NCI-H1930 (cell line): ENCODE measurements at regions not wholly inside any gene's neighbourhood (a gene's known extent, or its start where the extent isn't known, plus 50 kb on each side); places are given as distances from the start of the nearest gene placed in this dataset.
"Not testable (repeated sequence)": the region's sequence is repeated elsewhere in the genome, so short reads cannot be mapped to it uniquely, and the experiment has no call there.

Source experiments
- DNase-seq, 2 experiments: peaks; one replicate each; lab custom pipeline; 2025; lab: John Stamatoyannopoulos, UW

DNA sequence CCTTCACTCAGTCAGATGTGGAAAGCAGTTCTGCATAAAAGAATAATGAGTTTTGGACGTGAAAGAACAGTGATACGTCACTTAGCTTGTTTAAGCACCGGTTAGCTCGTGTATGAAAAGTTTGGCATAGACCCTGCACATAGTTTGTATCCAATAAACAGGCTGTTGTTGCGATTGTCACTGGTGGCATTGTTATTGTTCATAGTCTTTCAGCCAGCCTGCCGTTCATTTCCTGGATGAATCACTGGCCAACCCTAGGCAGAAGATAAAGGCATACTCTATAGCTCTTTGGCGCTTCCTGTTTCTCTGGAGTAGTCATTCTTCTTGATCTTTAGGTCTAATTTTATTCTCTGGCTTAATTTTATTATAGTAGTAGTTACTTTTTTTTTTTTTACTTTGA, 57.8 kb upstream of the ANKRD30A start:
- DNase-seq: no peak

DNA sequence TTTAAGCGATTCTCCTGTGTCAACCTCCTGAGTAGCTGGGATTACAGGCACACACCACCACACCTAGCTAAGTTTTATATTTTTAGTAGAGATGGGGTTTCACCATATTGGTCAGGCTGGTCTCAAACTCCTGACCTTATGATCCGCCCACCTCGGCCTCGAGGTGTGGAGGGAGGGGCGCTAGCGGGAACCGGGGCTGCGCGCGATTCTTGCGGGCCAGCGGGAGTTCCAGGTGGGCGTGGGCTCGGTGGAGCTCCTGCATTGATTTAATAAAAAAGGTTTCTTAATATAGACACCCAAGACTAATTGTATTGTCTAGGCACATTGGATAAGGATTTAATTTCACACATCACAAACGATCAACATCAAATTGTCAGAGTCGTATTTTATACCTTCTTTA, 63.1 kb upstream of the ANKRD30A start:
- DNase-seq: not testable (repeated sequence)

DNA sequence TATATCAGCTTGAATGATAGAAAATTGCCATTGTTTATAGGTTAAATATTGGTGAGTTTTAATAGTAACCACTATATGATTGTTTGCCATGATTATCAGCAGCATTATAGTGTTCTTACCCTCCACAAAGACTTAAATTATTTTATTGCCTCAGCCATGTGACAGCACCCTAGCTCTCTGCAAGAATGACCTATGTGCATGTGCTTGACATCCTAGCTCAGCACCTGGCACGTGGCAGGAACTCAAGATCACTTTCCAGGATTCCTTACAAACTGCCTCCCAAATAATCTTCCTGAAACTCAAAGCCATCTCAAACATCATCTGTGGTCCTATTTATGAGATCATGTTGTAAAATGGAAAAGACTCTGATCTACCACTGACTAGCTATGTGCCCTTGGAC, 68.1 kb upstream of the ANKRD30A start:
- DNase-seq: no peak

DNA sequence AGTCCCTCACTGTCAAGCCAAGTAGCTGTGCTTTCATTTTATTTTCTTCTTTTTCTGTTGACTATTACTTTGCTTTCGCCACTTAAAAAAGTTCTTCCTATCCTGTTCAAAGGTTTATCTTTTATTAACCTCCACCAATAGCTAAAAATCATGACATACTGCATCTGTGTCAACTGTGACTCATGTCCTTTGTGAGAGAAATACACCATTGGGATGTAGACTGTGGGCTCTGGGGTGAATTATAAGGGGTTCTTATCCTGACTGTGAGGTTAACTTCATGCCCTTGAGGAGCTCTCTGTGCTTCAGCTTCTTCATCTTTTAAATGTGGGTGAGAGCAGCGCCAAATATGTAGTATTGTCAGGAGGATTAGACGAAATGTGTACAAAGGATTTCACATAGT, 71.9 kb upstream of the ANKRD30A start:
- DNase-seq: no peak

DNA sequence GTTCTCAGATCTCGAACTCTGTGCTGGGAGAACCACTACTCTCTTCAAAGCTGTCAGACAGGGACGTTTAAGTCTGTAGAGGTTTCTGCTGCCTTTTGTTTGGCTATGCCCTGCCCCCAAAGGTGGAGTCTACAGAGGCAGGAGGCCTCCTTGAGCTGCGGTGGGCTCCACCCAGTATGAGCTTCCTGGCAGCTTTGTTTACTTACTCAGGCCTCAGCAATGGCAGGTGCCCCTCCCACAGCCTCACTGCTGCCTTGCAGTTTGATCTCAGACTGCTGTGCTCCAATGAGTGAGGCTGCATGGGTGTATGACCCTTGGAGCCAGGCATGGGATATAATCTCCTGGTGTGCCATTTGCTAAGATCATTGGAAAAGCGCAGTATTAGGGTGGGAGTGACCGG, 75.4 kb upstream of the ANKRD30A start:
- not testable (repeated sequence) for DNase-seq

DNA sequence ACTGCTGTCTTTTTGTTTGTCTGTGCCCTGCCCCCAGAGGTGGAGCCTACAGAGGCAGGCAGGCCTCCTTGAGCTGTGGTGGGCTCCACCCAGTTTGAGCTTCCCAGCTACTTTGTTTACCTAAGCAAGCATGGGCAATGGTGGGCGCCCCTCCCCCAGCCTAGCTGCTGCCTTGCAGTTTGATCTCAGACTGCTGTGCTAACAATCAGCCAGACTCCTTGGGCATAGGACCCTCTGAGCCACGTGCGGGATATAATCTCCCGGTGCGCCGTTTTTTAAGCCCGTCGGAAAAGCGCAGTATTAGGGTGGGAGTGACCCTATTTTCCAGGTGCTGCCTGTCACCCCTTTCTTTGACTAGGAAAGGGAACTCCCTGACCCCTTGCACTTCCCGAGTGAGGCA, 81.1 kb upstream of the ANKRD30A start:
- not testable (repeated sequence) for DNase-seq

DNA sequence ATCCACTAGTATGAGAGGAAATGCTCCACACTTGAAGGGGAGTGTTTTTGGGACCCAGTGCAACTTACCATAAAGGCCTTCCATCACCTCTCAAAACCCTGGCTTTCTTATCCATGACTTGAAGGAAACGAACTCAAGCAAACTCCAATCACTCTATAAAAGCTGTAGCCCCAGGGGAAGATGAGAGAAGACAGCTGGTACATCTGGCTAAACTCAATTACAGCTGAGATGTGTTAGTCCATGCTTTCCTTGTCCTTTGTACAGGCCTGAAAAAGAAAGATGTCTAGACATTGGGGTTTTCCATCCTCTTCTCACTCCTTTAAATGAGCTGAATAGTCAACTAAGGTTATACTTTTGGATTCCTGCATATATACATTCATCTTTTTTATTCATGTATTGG, 89.5 kb upstream of the ANKRD30A start:
- no peak for DNase-seq

DNA sequence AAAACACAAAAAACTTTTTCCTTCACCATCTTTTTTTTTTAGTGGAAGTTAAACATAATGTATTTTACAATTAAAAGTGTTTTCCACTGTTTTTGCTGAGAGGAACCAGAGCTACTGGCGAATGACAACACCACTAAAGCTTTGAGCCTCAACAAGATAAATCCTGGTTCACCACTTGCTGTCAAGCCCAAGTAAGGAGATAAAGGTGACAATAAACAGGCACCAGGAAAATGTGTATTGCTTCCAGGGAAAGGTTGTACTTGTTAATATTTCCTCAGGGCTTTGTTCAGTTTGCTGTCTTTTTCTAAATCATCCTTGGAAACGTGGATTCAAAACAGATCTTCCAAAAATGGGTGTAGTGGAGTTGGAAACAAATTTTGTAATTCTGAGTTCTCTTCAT, 109.9 kb upstream of the ANKRD30A start:
- DNase-seq: no peak

DNA sequence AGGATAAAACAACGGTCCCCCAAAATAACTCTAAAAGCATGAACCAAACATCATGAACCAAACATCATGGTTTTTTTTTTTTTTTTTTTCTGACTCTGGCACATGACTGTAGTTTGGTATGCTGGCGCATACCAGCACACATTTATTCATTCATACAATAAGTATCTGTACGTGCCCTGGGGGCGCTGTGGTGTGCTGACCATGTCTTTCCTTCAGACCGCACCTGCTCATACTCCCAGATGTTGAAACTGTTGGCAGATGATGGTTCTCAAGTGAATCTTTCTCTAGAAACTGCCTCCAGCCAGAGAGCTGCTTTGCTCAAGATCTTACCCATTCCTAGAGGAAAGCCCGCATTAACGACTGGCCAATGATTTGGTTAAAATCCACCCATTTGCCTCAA, 114.7 kb upstream of the ANKRD30A start:
- DNase-seq: no peak

DNA sequence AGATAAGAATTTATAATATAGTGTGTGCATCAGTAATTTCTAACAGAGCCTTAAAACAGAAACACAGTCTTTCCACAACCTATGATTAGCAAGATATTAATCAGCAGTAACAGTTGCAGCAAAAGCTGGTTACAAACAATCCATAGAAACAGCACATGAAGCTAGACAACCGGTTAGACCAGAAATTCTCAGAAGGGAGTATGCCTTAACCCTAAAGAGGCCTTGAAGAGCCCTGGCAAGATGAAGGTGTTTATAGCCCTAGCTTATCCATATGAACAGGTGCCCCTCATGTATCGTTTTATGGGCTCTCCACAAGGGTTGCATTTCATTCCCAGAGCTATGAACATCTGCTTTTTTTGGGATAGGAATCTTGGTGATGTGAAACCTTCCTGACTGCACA, 117.1 kb upstream of the ANKRD30A start:
- not testable (repeated sequence) for DNase-seq

DNA sequence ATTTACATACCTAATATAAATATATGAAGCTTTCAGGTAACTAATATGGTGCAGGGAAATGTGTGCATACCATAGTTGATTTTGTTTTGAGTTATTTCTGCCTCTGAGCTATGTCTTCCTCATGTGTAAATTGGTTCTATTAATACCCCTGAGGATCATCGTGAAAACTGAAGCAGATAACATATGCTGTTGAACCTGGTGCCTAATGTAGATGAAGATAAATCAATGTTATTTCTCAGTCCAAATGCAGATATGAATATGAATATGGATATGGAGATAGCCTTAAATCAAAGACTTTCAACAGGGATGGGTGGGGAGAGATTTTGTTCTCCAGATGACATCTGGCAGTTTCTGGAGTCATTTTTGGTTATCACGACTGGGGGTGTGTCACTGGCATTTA, 122.3 kb upstream of the ANKRD30A start:
- no peak for DNase-seq

DNA sequence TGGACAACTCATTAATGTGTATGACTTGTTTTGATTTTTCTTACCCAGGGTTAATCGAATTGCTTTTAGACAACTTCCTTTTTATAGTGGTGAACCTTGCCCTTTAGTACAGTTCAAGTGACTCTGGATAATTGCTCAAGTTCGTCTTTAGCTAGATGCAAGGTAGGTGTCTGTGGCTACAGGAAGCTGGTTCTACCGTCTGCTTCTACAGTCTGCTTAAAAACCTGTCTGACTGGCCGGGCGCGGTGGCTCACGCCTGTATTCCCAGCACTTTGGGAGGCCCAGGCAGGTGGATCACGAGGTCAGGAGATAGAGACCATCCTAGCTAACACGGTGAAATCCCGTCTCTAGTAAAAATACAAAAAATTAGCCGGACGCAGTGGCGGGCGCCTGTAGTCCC, 129.6 kb upstream of the ANKRD30A start:
- DNase-seq: not testable (repeated sequence)

DNA sequence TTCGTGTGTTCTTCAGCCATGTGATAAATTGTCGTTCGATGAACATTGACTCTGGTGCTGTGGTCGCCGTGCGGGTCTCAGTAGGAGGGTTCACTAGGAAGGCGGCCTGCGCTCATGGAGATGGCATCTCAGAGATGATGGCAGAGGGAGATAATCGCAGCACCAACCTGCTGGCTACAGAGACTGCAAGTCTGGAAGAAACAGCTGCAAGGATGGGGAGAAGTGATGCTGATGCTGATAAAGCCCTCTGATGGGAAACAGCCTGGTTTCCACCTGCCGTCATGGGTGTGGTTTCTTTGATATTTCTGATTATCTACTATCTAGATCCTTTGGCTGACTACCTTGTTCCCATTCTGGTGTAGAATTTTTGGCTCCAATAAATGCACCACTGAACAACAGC, 130.5 kb upstream of the ANKRD30A start:
- DNase-seq: no peak

DNA sequence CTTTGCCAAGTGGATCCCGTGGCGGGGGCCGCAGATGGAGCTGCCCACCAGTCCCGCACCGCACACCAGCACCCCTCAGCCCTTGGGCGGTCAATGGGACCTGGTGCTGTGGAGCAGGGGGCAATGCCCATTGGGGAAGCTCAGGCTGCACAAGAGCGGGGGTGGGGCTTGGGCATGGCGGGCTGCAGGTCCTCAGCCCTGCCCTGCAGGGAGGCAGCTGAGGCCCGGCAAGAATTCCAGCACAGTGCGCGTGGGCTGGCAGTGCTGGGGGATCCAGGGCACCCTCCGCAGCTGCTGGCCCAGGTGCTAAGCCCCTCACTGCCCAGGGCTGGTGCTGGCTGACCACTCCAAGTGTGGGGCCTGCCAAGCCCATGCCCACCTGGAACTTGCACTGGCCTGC, 136.2 kb upstream of the ANKRD30A start:
- no peak for DNase-seq

DNA sequence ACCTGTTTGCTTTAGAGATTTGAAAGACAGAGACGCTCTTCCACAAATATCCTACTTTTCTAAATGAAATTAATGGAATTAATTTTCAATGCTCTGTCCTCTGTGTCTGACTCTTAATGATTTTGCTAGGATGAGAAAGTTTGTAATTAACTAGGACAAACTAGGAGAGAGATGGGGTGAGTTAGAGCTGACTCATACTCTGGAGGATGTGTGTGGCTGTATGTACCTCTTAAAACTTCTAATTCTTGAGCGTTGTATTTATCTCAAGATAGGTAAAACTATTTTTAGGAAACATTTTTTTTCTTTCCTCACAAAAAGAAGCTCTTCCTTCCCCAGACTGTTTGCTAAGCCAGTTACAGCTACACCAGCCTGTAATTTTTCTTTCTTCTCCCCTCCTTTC, 178.8 kb upstream of the ANKRD30A start:
- DNase-seq: no peak

DNA sequence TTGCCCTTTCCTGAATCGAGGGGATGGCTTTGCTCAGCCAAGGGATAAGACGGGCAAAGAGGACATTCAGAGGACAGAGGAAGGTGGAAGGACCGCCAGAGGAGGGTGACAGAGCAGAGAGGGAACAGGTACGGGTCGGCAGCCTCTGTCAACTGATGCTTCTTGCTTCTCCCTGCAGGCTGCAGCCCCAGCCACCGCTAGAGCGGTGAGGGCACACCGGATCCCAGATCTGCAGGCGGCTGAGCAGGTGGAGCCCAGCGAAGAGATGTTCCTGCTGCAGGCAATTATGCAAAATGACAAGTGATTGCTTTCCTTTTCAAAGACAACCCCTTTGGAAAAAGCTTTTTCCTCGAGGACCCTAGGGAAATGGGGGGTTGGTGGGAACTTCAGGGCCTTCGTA, 181.9 kb upstream of the ANKRD30A start:
- no peak for DNase-seq

DNA sequence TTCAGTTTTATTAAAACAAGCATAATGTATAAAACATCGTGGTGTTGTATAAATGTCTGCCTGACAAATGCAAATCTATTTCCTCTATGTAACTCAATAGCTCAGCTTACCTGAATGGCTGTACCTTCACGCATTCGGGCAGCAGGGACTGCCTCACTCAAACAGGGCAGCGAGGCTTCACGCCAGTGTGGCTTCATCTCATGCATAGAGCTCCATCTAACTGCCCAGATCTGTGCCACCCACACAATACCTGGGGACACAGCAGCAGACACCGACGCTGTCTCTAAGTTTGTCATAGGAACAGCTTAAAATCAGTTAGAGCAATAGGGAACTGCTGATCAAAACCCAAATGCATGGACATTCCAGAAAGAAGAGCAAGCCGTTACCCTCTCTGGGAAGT, 182.8 kb upstream of the ANKRD30A start:
- peak in 1 of 2 experiments; percentile 0 for DNase-seq

DNA sequence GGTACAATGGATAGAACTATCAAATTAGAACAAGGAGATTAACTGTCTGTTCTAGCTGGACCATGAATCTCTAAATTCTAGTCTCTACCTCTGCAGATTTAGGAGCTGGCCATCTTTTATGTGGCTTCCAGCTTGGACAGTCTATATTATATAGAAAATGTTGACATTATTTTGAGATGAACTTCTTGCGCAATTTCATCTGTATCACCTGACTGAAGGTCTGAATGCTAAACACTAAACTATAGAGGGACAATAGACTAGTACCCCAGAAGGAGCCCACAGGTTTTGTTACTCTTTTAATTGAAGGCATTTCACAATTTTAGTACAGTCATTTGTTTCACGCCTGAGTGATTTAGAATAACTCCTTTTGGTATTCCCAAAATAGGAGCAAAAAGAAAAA, 222.4 kb upstream of the ANKRD30A start:
- no peak for DNase-seq

DNA sequence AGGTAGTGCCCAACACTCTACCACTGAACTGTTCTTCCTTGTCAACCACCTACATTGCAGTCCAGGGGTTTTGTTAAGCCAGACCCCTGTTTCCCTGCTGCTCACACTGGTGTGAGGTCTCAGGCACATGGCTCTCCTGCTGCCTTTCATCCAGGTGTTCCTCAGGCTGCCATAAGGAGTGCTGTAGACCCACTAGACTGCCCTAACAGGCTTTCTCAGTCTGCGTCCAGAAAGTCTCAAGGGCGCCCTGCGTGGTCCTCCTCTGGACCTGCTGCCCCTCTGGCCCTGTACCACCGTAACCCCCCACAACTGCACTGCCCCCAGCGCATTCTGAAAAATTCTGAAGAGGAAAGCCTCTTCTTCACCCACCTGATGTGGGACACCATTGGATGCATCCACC, 225.7 kb upstream of the ANKRD30A start:
- no peak for DNase-seq

DNA sequence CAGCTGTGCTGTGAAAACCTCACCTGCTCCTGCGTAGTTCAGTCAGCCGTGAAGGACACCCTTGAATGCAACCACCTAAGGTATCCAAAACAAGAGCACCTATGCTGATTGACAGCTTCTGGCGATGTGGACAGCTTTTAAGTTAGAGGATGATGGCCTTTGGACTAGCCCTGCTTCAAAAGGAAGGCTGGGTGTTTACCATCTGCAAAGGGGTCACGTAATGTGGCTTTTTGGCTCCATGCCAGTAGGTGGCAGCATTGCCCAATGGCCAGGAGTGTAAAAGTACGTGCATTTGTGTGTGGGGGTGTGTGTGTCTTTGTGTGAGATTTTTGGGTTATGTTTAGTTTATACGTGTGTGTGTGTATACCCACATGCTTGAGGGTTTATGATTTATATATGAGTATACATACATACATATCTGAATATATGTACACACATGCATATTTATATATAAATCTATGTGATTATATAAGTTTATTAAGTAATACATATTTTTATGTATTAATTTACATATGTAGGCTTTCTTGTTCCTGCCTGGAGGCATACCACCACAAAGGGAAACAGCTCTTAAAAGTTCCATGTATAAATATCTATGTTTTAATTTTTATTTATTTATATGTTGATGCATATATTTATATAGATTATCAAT, 236.3 kb upstream of the ANKRD30A start:
- no peak for DNase-seq

DNA sequence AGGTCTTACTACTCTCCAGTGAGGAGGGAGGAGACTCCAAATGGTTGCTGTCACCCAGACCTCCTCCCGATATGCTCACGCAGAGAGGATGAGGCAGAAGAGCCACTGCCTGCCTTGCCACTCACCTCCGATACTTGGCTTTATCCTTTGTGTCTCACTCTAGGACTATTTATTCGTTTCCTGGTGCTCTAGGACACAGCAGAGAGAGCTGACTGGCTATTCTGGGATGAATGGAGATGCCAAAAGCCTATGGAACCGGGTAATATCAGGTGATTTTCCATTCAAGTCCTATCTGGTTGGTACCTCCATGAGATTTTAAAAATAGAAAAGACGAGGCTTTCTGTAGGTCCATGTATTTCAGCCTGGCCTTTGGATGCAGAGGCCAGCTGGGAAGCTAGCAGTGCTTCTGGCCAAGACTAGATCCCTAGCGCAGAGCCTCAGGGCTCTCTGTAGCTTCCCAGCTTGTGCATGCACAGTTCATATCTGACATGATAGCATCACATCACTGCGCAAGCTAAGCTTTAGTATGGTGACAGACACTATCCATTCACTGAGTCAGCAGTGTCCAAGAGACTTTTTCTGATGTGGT, 239.0 kb upstream of the ANKRD30A start:
- DNase-seq: no peak

DNA sequence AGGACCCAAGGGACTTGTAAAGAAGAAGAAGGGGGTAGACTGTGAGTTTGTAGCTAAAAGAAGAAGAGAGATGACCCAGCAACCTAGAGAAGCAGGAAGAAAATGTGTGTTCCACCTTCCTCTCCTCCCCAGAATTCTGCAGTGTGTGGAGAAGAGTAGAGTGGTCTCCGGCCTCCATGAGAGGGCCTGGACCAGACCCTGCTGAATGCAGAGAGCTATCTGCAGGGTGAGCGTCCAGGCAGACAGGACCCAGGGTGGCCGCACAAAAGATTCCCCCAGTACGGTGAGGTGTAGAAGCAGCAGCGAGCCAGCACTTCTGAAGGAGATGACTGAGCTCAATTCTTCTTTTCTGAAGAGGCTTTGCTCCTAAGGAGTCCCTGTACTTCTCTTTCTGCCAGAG, 239.7 kb upstream of the ANKRD30A start:
- no peak for DNase-seq

DNA sequence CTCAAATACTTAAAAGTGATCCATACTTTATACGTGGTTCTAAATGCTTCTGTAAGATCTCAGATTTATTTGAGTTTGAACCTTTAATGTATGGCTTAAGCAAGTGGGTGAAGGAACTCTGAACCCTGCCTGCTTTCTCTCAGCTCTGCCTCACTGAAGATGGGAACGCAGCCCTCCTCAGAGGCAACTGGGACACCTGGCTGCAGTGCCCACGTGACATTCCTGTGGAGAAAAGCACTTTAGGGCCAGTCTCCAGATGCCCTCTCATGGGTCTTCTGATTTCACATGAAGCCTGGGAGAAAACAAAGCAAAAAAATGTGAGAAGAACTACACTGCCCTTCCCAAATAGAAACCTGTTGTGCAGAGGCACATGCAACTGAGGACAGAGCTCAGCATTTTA, 242.6 kb upstream of the ANKRD30A start:
- no peak for DNase-seq

DNA sequence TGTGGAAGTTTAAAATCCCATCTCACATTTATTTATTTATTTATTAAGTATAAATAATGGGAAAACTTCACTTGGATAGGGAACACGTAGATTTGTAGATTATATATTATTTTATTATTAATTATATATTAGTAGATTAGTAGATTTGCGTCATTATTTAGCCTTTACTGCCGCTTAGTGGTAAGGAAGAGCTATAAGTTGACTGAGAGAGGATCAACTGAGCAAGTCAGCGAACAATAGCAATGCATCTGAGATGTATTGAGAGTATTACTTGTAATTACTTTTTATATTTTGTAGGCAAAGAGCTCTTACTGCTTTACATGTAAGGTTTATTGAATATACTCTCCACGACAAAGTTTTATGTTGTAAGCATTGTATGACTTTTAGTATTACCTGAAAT, 244.5 kb upstream of the ANKRD30A start:
- DNase-seq: no peak
